Liver (tissue), 8 donors: ENCODE measurements at regions not wholly inside any gene's neighbourhood (a gene's known extent, or its start where the extent isn't known, plus 50 kb on each side); places are given as distances from the start of the nearest gene placed in this dataset.

Source experiments
- DNase-seq: peaks from one replicate; pipeline ENCODE4 v3.0.0-alpha.2; 2017; ENCODE audit warnings: low spot score
- H3K27ac ChIP-seq, 2 donors: one replicate each; pipeline ENCODE4 v1.7.0; 2013; ENCODE audit warnings: inconsistent platforms in 2 of 2, low read length in 2 of 2, control low read depth in 1 of 2, low read depth in 1 of 2, mild to moderate bottlenecking in 1 of 2
- H3K27me3 ChIP-seq, 4 donors: one replicate each; pipeline versions ENCODE4 v1.6.1 to v1.7.0; 2013; ENCODE audit warnings: low read length in 3 of 4, inconsistent platforms in 1 of 4, mild to moderate bottlenecking in 1 of 4, moderate library complexity in 1 of 4; ENCODE audit not compliant: control insufficient read depth in 4 of 4, insufficient read depth in 4 of 4
- H3K36me3 ChIP-seq, 4 donors: one replicate each; pipeline versions ENCODE4 v1.6.1 to v1.7.0; 2013; ENCODE audit warnings: low read length in 3 of 4, mild to moderate bottlenecking in 3 of 4, low read depth in 1 of 4, moderate library complexity in 1 of 4; ENCODE audit not compliant: control insufficient read depth in 4 of 4, insufficient read depth in 3 of 4
- H3K4me1 ChIP-seq, 4 donors: one replicate each; pipeline versions ENCODE4 v1.6.1 to v1.7.0; 2013; ENCODE audit warnings: low read length in 3 of 4, mild to moderate bottlenecking in 3 of 4, moderate library complexity in 1 of 4; ENCODE audit not compliant: control insufficient read depth in 4 of 4, insufficient read depth in 4 of 4
- H3K4me3 ChIP-seq, 3 donors: one replicate each; pipeline versions ENCODE4 v1.6.1 to v1.7.0; 2013; ENCODE audit warnings: low read length in 3 of 3, control low read depth in 1 of 3, low read depth in 1 of 3, mild to moderate bottlenecking in 1 of 3
- H3K9ac ChIP-seq, 2 donors: one replicate each; pipeline ENCODE4 v1.7.0; 2013; ENCODE audit warnings: low read length in 2 of 2, mild to moderate bottlenecking in 2 of 2, moderate library complexity in 2 of 2, control low read depth in 1 of 2, low read depth in 1 of 2
- H3K9me3 ChIP-seq, 4 donors: one replicate each; pipeline versions ENCODE4 v1.6.1 to v1.7.0; 2013; ENCODE audit warnings: low read length in 3 of 4; ENCODE audit not compliant: control insufficient read depth in 4 of 4
- EGR1 ChIP-seq, 2 donors: IDR thresholded peaks; 2 replicates each; pipeline ENCODE4 v1.6.1; 2016 to 2018; ENCODE audit warnings: antibody characterized with exemption in 2 of 2, low read depth in 2 of 2
- FOXA1 ChIP-seq: IDR thresholded peaks from 2 replicates; pipeline ENCODE4 v1.6.1; 2016; ENCODE audit warnings: antibody characterized with exemption
- FOXA2 ChIP-seq: IDR thresholded peaks from 2 replicates; pipeline ENCODE4 v1.6.1; 2016; ENCODE audit warnings: antibody characterized with exemption
- GABPA ChIP-seq, 2 donors: IDR thresholded peaks in 1 of 2; conservative IDR thresholded peaks in 1 of 2; 2 replicates each; pipeline ENCODE4 v1.6.1; 2016; ENCODE audit warnings: antibody characterized with exemption in 2 of 2, mild to moderate bottlenecking in 1 of 2, moderate library complexity in 1 of 2
- HNF4A ChIP-seq, 2 donors: conservative IDR thresholded peaks; 2 replicates each; pipeline ENCODE4 v1.6.1; 2016; ENCODE audit warnings: antibody characterized with exemption in 2 of 2, mild to moderate bottlenecking in 2 of 2
- HNF4G ChIP-seq: IDR thresholded peaks from 2 replicates; pipeline ENCODE4 v1.6.1; 2016; ENCODE audit warnings: antibody characterized with exemption
- JUND ChIP-seq, 2 donors: IDR thresholded peaks; 2 replicates each; pipeline ENCODE4 v1.6.1; 2016; ENCODE audit warnings: antibody characterized with exemption in 2 of 2
- MAX ChIP-seq: IDR thresholded peaks from 2 replicates; pipeline ENCODE4 v1.6.1; 2016; ENCODE audit warnings: antibody characterized with exemption
- NR2F2 ChIP-seq: IDR thresholded peaks from 2 replicates; pipeline ENCODE4 v1.6.1; 2016; ENCODE audit warnings: antibody characterized with exemption
- RAD21 ChIP-seq, 2 donors: IDR thresholded peaks; 2 replicates each; pipeline ENCODE4 v1.6.1; 2016; ENCODE audit warnings: antibody characterized with exemption in 2 of 2, mild to moderate bottlenecking in 2 of 2
- RXRA ChIP-seq, 2 donors: IDR thresholded peaks; 2 replicates each; pipeline ENCODE4 v1.6.1; 2017 to 2018; ENCODE audit warnings: antibody characterized with exemption in 2 of 2, mild to moderate bottlenecking in 1 of 2
- SP1 ChIP-seq: IDR thresholded peaks from 2 replicates; pipeline ENCODE4 v1.6.1; 2018; ENCODE audit warnings: antibody characterized with exemption, mild to moderate bottlenecking
- TAF1 ChIP-seq: conservative IDR thresholded peaks from 2 replicates; pipeline ENCODE4 v1.6.1; 2016; ENCODE audit warnings: antibody characterized with exemption, mild to moderate bottlenecking
- YY1 ChIP-seq: IDR thresholded peaks from 2 replicates; pipeline ENCODE4 v1.6.1; 2016; ENCODE audit warnings: antibody characterized with exemption, mild to moderate bottlenecking
- ZBTB33 ChIP-seq: IDR thresholded peaks from 2 replicates; pipeline ENCODE4 v1.6.1; 2016; ENCODE audit warnings: antibody characterized with exemption
- WGBS: extraction: QIAGEN DNeasy Blood & Tissue Kit; methylation state at CpG from one replicate; pipeline ENCODE4 v1.1.7; 2013; 5-methylcytosine and 5-hydroxymethylcytosine counted together
- TF ChIP-seq, protein P1 (sequence below): fragments of 150-350 bp; IDR thresholded peaks from 2 replicates; pipeline ENCODE4 v1.5.1; 2017; ENCODE audit warnings: improper control_type of control experiment, low read depth, low read length; ENCODE audit not compliant: missing input control
- TF ChIP-seq, protein P2 (sequence below): IDR thresholded peaks from 2 replicates; pipeline ENCODE4 v1.6.1; 2016; ENCODE audit warnings: antibody characterized with exemption
- TF ChIP-seq, protein P3 (sequence below): IDR thresholded peaks from 2 replicates; pipeline ENCODE4 v1.6.1; 2016; ENCODE audit warnings: antibody characterized with exemption, mild to moderate bottlenecking
- donor health status: healthy.
- donor health status: healthy.
- donor health status: healthy.
- donor health status: healthy.
- donor health status: healthy.

DNA sequence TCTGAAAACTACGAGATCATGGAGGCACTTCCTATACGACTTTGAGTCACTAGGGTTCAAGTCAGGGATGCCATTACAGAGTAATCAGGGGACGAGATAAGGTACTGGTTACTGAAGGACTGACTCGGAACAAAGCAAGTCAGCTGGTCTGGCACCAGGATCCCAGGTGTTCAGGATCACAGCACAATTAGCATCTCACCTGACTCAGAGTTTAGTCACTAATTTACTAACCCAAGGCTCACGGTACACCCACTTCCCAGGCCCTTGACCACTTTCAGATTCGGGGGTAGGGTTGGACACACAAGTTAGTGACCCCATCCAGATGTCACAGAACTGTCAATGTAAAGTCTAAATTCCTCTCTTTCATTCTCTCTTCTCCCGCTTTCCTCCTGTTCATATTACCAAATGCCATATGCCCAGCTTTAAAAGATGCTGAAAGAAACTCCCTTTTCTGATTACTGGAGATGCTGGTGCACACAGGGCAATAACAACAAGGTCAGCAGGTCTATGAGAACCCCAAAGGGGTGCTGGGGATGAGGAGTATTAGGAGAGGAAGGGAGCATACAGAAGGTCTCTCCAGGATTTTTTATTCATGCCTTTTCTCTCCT lies 657.8 kb downstream of the TLE1 start:
- no peaks in the 10 kb centered on the region for H3K27me3 ChIP-seq
- no peaks in the 10 kb centered on the region for H3K36me3 ChIP-seq
- H3K27ac ChIP-seq = no peak overlapping the region
- H3K9me3 ChIP-seq = no peaks in the 10 kb centered on the region
- no peaks in the 10 kb centered on the region for H3K4me1 ChIP-seq
- TF ChIP-seq SP1 (no peak), HNF4A (conservative IDR thresholded peaks at IDR 0.05) (no peak), YY1 (no peak), RAD21 (IDR thresholded peaks at IDR 0.05) (no peak), EGR1 (IDR thresholded peaks at IDR 0.05; ENCODE audit: low read depth in 2 of 2) (no peak), FOXA2 (no peak), TAF1 (no peak), HNF4G (no peak), NR2F2 (no peak), RXRA (IDR thresholded peaks at IDR 0.05) (no peak), GABPA (IDR thresholded peaks at IDR 0.05 in 1 of 2, conservative IDR thresholded peaks at IDR 0.05 in 1 of 2) (no peak), FOXA1 (no peak)
- TF ChIP-seq, protein P1, sequence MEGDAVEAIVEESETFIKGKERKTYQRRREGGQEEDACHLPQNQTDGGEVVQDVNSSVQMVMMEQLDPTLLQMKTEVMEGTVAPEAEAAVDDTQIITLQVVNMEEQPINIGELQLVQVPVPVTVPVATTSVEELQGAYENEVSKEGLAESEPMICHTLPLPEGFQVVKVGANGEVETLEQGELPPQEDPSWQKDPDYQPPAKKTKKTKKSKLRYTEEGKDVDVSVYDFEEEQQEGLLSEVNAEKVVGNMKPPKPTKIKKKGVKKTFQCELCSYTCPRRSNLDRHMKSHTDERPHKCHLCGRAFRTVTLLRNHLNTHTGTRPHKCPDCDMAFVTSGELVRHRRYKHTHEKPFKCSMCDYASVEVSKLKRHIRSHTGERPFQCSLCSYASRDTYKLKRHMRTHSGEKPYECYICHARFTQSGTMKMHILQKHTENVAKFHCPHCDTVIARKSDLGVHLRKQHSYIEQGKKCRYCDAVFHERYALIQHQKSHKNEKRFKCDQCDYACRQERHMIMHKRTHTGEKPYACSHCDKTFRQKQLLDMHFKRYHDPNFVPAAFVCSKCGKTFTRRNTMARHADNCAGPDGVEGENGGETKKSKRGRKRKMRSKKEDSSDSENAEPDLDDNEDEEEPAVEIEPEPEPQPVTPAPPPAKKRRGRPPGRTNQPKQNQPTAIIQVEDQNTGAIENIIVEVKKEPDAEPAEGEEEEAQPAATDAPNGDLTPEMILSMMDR = no peak
- TF ChIP-seq, protein P2, sequence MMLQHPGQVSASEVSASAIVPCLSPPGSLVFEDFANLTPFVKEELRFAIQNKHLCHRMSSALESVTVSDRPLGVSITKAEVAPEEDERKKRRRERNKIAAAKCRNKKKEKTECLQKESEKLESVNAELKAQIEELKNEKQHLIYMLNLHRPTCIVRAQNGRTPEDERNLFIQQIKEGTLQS = no peak
- TF ChIP-seq, protein P3, sequence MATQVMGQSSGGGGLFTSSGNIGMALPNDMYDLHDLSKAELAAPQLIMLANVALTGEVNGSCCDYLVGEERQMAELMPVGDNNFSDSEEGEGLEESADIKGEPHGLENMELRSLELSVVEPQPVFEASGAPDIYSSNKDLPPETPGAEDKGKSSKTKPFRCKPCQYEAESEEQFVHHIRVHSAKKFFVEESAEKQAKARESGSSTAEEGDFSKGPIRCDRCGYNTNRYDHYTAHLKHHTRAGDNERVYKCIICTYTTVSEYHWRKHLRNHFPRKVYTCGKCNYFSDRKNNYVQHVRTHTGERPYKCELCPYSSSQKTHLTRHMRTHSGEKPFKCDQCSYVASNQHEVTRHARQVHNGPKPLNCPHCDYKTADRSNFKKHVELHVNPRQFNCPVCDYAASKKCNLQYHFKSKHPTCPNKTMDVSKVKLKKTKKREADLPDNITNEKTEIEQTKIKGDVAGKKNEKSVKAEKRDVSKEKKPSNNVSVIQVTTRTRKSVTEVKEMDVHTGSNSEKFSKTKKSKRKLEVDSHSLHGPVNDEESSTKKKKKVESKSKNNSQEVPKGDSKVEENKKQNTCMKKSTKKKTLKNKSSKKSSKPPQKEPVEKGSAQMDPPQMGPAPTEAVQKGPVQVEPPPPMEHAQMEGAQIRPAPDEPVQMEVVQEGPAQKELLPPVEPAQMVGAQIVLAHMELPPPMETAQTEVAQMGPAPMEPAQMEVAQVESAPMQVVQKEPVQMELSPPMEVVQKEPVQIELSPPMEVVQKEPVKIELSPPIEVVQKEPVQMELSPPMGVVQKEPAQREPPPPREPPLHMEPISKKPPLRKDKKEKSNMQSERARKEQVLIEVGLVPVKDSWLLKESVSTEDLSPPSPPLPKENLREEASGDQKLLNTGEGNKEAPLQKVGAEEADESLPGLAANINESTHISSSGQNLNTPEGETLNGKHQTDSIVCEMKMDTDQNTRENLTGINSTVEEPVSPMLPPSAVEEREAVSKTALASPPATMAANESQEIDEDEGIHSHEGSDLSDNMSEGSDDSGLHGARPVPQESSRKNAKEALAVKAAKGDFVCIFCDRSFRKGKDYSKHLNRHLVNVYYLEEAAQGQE = no peak
- no peak overlapping the region for H3K4me3 ChIP-seq
- no peak overlapping the region for H3K9ac ChIP-seq
- 66% methylated on average over 7 of the region's 7 CpGs for WGBS
- no peak for DNase-seq

DNA sequence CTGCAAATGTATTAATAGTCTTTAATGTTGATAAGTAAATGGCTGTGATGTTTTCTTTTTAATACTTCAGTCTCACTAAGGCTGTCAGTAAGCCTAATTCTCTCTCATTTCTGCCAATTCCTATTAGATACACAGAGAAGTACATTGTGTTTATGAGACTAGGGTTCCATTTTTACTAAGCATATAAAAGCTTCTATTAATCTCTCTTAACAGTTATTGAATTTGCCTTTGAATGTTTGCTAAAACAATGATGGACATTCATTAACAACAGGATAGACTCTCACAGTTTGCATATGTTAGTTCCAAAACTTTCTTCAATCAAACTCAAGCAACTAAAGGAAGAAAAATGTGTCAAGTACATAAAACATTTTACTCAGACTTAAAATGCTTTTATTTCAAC lies 659.3 kb downstream of the TLE1 start:
- H3K36me3 ChIP-seq = no peaks in the 10 kb centered on the region
- H3K4me1 ChIP-seq = peaks cover 0 to 2% (median 0%) of the 10 kb centered on the region in 4 donors
- no peak for DNase-seq
- no peak for TF ChIP-seq HNF4A (conservative IDR thresholded peaks at IDR 0.05)
- TF ChIP-seq, protein P1 = no peak
- TF ChIP-seq RAD21 (IDR thresholded peaks at IDR 0.05) = no peak
- no peak for TF ChIP-seq TAF1
- no peak for TF ChIP-seq MAX
- no peak for TF ChIP-seq FOXA2
- TF ChIP-seq JUND (IDR thresholded peaks at IDR 0.05) = no peak
- no peak for TF ChIP-seq SP1
- no peak for TF ChIP-seq EGR1 (IDR thresholded peaks at IDR 0.05; ENCODE audit: low read depth in 2 of 2)
- TF ChIP-seq YY1 = no peak
- TF ChIP-seq RXRA (IDR thresholded peaks at IDR 0.05) = no peak
- no peak for TF ChIP-seq HNF4G
- TF ChIP-seq, protein P2 = no peak
- no peak for TF ChIP-seq ZBTB33
- H3K4me3 ChIP-seq = no peak overlapping the region
- H3K27me3 ChIP-seq = no peaks in the 10 kb centered on the region
- no peak overlapping the region for H3K27ac ChIP-seq
- H3K9ac ChIP-seq = no peak overlapping the region
- no peaks in the 10 kb centered on the region for H3K9me3 ChIP-seq
